ENCODE measurements at regions not wholly inside any gene's neighbourhood (a gene's known extent, or its start where the extent isn't known, plus 50 kb on each side); places are given as distances from the start of the nearest gene placed in this dataset.

- TF ChIP-seq CTCF (conservative IDR thresholded peaks at IDR 0.05; ENCODE audit: low read length) (no peak), EZH2phosphoT487 (IDR thresholded peaks at IDR 0.05; ENCODE audit: borderline replicate concordance, low read depth, low read length) (no peak)
Observed at GRCh38 chr12:127360580-127360979, 906.4 kb upstream of the TMEM132C start.
